HCT116 (cell line): ENCODE measurements at regions not wholly inside any gene's neighbourhood (a gene's known extent, or its start where the extent isn't known, plus 50 kb on each side); places are given as distances from the start of the nearest gene placed in this dataset.

Source experiments
- ATAC-seq: fragments of 200-7000 bp; cut with Tn5 transposase; 2 replicates; pipeline ENCODE4 v1.9.1; 2020; ENCODE audit warnings: mild to moderate bottlenecking, moderate library complexity
- BruUV-seq: library from RNA; stranded (reverse); fragments of 400-500 nt; replicated peaks from 2 replicates; lab custom pipeline; 2021; lab: Mats Ljungman, UMichigan
- CTCF ChIA-PET: fragments of 300-600 bp; sonication (Branson Sonifier 250); formaldehyde crosslinking; loops from one replicate; lab custom pipeline; 2021; ENCODE audit warnings: antibody characterized with exemption; lab: Charles Lee
- POLR2A ChIA-PET: fragments of 300-600, 350-600 bp; sonication (Branson Sonifier 250); formaldehyde crosslinking; loops from one replicate; lab custom pipeline; 2021; ENCODE audit warnings: antibody characterized with exemption; lab: Charles Lee
- RAD21 ChIA-PET, 2 experiments: fragments of 300-600 bp; sonication (Branson Sonifier 250); formaldehyde crosslinking; loops; one replicate each; lab custom pipeline; 2023; ENCODE audit warnings: low total read pairs in 2 of 2; ENCODE audit not compliant: uncharacterized antibody in 2 of 2, unreplicated experiment in 2 of 2, low non-redundant PET in 1 of 2; lab: Charles Lee
- DNase-seq: peaks from one replicate; pipeline ENCODE4 v3.0.0-alpha.2; 2010; ENCODE audit warnings: low read depth, low spot score
- H2AFZ ChIP-seq: fragments of 200-600 bp; shearing (Covaris generic), sonication (generic); 2 replicates; pipeline ENCODE4 v1.6.1; 2017; ENCODE audit warnings: low read depth, mixed run types, mixed read lengths, antibody characterized with exemption, low read length; ENCODE audit not compliant: poor library complexity, severe bottlenecking
- H3K27ac ChIP-seq: 2 replicates; pipeline ENCODE4 v1.5.1; 2012; ENCODE audit warnings: low read depth, low read length
- H3K27me3 ChIP-seq: fragments of 200-600 bp; sonication (generic); 2 replicates; pipeline ENCODE4 v1.6.1; 2016; ENCODE audit warnings: mixed run types, low read length, mixed read lengths; ENCODE audit not compliant: insufficient read depth
- H3K36me3 ChIP-seq, 2 experiments: fragments of 200-500 bp in 1 of 2; fragments of 200-600 bp in 1 of 2; sonication (Bioruptor generic) in 1 of 2; sonication (generic) in 1 of 2; 2 replicates each; pipeline versions ENCODE4 v1.5.1 to v1.6.1; 2014 to 2016; ENCODE audit warnings: low read length in 2 of 2, inconsistent platforms in 1 of 2, mixed read lengths in 1 of 2, mixed run types in 1 of 2; ENCODE audit not compliant: insufficient read depth in 2 of 2, control insufficient read depth in 1 of 2
- H3K4me1 ChIP-seq, 2 experiments: fragments of 200-600 bp in 1 of 2; sonication (generic) in 1 of 2; 2 replicates each; pipeline versions ENCODE4 v1.5.1 to v1.6.1; 2012 to 2017; ENCODE audit warnings: low read length in 2 of 2, inconsistent platforms in 1 of 2, mild to moderate bottlenecking in 1 of 2, mixed read lengths in 1 of 2, mixed run types in 1 of 2, moderate library complexity in 1 of 2; ENCODE audit not compliant: insufficient read depth in 2 of 2, control insufficient read depth in 1 of 2
- H3K4me2 ChIP-seq: fragments of 200-600 bp; sonication (generic); 2 replicates; pipeline ENCODE4 v1.6.1; 2017; ENCODE audit warnings: mixed run types, low read length, mixed read lengths
- H3K4me3 ChIP-seq, 2 experiments: fragments of 200-600 bp in 1 of 2; sonication (generic) in 1 of 2; replicated peaks in 1 of 2; 2 replicates each; pipeline ENCODE4 v1.5.1; 2011 to 2016; ENCODE audit warnings: low read length in 2 of 2, control low read depth in 1 of 2, low read depth in 1 of 2, mild to moderate bottlenecking in 1 of 2, mixed read lengths in 1 of 2, mixed run types in 1 of 2
- H3K79me2 ChIP-seq: fragments of 200-600 bp; sonication (generic); 2 replicates; pipeline ENCODE4 v1.6.1; 2017; ENCODE audit warnings: mild to moderate bottlenecking, mixed run types, low read length, moderate library complexity, mixed read lengths; ENCODE audit not compliant: insufficient read depth
- H3K9ac ChIP-seq: fragments of 200-600 bp; sonication (generic); 2 replicates; pipeline ENCODE4 v1.6.1; 2016; ENCODE audit warnings: low read length, mixed read lengths
- H3K9me2 ChIP-seq: fragments of 200-600 bp; sonication (generic), shearing (Covaris generic); 2 replicates; pipeline ENCODE4 v1.6.1; 2017; ENCODE audit warnings: mixed run types, mild to moderate bottlenecking, moderate library complexity; ENCODE audit not compliant: insufficient read depth
- H3K9me3 ChIP-seq, 2 experiments: fragments of 200-500 bp in 1 of 2; fragments of 200-600 bp in 1 of 2; sonication (Bioruptor generic) in 1 of 2; sonication (generic) in 1 of 2; 2 replicates each; pipeline ENCODE4 v1.6.1; 2014 to 2017; ENCODE audit warnings: low read length in 2 of 2, mixed read lengths in 2 of 2, inconsistent platforms in 1 of 2, low read depth in 1 of 2, mild to moderate bottlenecking in 1 of 2, mixed run types in 1 of 2, moderate library complexity in 1 of 2; ENCODE audit not compliant: control insufficient read depth in 1 of 2, insufficient read depth in 1 of 2
- H4K20me1 ChIP-seq: fragments of 200-600 bp; sonication (generic), shearing (Covaris generic); 2 replicates; pipeline ENCODE4 v1.6.1; 2017; ENCODE audit warnings: mixed run types, mild to moderate bottlenecking, moderate library complexity; ENCODE audit not compliant: insufficient read depth
- CBX3 ChIP-seq: IDR thresholded peaks from 2 replicates; pipeline ENCODE4 v1.6.1; 2012; ENCODE audit warnings: low read depth
- EGR1 ChIP-seq: IDR thresholded peaks from 2 replicates; pipeline ENCODE4 v1.6.1; 2012; ENCODE audit warnings: low read depth
- FOSL1 ChIP-seq: IDR thresholded peaks from 2 replicates; pipeline ENCODE4 v1.6.1; 2012; ENCODE audit warnings: low read depth
- POLR2A ChIP-seq: IDR thresholded peaks from 2 replicates; pipeline ENCODE4 v1.7.0; 2011; ENCODE audit warnings: borderline replicate concordance; ENCODE audit not compliant: insufficient read depth, insufficient read length; ENCODE audit errors: extremely low read depth
- RAD21 ChIP-seq: IDR thresholded peaks from 2 replicates; pipeline ENCODE4 v1.6.1; 2012; ENCODE audit warnings: low read depth, mild to moderate bottlenecking
- intact Hi-C: fragments of 100-400 bp; cut with micrococcal nuclease; formaldehyde crosslinking; loops from 2 replicates; pipeline ENCODE4 v1.10.0; 2022
- TF ChIP-seq, protein P1 (sequence below): IDR thresholded peaks from 2 replicates; pipeline ENCODE4 v1.6.1; 2012; ENCODE audit warnings: low read depth

DNA sequence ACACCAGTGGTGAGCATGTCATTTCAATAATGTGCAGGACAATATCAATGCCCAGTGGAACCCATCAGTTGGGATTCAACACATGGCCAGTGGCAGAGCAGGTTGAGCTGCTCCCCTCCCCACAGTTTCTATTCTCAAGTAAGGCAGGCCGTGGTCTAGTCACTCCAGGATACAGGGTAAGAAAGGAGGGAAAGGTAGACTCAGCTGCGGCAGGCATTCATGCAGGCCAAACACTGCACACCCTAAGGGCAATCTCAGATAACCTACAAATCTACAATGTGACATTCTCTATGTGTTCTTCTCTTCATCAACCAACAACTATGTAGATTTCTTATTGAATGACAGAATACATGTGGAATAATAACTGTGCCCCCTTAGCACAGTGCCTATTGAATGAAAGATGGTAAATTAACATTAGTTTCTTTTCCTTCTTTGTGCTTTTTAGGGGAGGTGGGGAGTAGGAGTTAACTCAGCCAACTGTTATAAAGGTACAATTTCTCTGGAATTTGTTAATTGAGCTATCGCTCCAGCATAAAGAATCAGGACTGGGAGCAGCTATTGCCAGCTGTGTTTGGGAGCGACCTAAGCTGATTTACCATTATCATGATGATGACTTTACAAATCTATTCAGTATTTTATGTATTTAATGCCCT, 89.7 kb downstream of the FAM50B start:
- Histone ChIP-seq H2AFZ (no peak overlapping the region), H3K27me3 (no peaks in the 10 kb centered on the region), H3K4me1 (peaks cover 0 to 9% of the 10 kb centered on the region in 2 experiments; a peak in 1 of 4 replicates), H3K36me3 (no peaks in the 10 kb centered on the region), H4K20me1 (no peaks in the 10 kb centered on the region), H3K4me2 (no peak overlapping the region), H3K4me3 (no peak overlapping the region), H3K79me2 (no peaks in the 10 kb centered on the region), H3K27ac (no peak overlapping the region), H3K9ac (no peak overlapping the region), H3K9me2 (no peaks in the 10 kb centered on the region), H3K9me3 (no peaks in the 10 kb centered on the region)
- intact Hi-C loops, result no loop called here
- ChIA-PET CTCF (no interaction called here), POLR2A (interaction anchor here (1.5 kb wide), 1 partner anchor 26 kb away, joined by 3 read pairs; no protein-coding TSS in a partner anchor), RAD21 (no interaction called here)
- DNase-seq (no peak), ATAC-seq (peak; percentile 32)
- BruUV-seq, result no TSS peak
- TF ChIP-seq POLR2A (peak; percentile 51), FOSL1 (no peak), RAD21 (no peak)

DNA sequence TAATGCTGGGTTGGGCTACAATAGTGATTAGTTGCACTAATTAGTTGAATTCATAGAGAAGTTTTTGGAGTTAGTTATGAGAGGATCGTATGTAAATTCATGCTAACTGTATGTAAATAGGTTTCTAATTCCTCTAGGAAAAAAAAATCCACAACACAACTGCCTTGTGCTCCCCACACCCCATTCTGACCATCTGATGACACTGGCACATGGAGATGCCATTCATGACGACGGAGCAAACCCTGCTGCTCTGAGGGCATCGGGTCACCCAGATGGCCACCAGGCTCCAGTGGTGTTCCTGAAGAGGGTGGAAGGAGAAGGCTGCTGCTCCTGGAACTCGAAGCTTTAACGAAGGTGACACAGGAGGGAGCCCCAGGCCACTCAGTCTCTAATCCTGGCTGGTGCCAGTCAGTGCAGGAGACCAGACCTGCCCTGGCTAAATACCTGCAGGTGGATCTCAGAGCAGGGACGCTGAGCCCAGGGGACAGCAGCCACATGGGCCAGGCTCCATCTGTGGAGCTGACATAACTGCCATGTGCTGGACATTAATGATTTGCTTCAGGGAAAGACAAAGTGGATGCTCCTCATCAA, 90.3 kb downstream of the FAM50B start:
- ATAC-seq (no peak), DNase-seq (no peak)
- Histone ChIP-seq H3K27me3 (no peaks in the 10 kb centered on the region), H3K79me2 (no peaks in the 10 kb centered on the region), H3K4me1 (peaks cover 0 to 9% of the 10 kb centered on the region in 2 experiments; a peak in 1 of 4 replicates), H3K4me3 (no peak overlapping the region), H3K9me3 (no peaks in the 10 kb centered on the region), H3K27ac (no peak overlapping the region), H2AFZ (no peak overlapping the region), H3K4me2 (no peak overlapping the region), H3K9ac (no peak overlapping the region), H4K20me1 (no peaks in the 10 kb centered on the region), H3K9me2 (no peaks in the 10 kb centered on the region), H3K36me3 (no peaks in the 10 kb centered on the region)
- TF ChIP-seq, protein P1, sequence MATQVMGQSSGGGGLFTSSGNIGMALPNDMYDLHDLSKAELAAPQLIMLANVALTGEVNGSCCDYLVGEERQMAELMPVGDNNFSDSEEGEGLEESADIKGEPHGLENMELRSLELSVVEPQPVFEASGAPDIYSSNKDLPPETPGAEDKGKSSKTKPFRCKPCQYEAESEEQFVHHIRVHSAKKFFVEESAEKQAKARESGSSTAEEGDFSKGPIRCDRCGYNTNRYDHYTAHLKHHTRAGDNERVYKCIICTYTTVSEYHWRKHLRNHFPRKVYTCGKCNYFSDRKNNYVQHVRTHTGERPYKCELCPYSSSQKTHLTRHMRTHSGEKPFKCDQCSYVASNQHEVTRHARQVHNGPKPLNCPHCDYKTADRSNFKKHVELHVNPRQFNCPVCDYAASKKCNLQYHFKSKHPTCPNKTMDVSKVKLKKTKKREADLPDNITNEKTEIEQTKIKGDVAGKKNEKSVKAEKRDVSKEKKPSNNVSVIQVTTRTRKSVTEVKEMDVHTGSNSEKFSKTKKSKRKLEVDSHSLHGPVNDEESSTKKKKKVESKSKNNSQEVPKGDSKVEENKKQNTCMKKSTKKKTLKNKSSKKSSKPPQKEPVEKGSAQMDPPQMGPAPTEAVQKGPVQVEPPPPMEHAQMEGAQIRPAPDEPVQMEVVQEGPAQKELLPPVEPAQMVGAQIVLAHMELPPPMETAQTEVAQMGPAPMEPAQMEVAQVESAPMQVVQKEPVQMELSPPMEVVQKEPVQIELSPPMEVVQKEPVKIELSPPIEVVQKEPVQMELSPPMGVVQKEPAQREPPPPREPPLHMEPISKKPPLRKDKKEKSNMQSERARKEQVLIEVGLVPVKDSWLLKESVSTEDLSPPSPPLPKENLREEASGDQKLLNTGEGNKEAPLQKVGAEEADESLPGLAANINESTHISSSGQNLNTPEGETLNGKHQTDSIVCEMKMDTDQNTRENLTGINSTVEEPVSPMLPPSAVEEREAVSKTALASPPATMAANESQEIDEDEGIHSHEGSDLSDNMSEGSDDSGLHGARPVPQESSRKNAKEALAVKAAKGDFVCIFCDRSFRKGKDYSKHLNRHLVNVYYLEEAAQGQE, result no peak
- no peak for TF ChIP-seq EGR1
- no peak for TF ChIP-seq CBX3
- ChIA-PET RAD21 (no interaction called here), POLR2A (no interaction called here), CTCF (no interaction called here)
- no TSS peak for BruUV-seq
- intact Hi-C loops, result no loop called here
